Gastrocnemius medialis (tissue), 4 donors: ENCODE measurements at regions not wholly inside any gene's neighbourhood (a gene's known extent, or its start where the extent isn't known, plus 50 kb on each side); places are given as distances from the start of the nearest gene placed in this dataset.
"Not testable (repeated sequence)": the region's sequence is repeated elsewhere in the genome, so short reads cannot be mapped to it uniquely, and the experiment has no call there.

Experiments
- ATAC-seq, 2 donors: fragments of 150-250 bp; one replicate each; pipeline ENCODE4 v1.9.1; 2016
- DNase-seq, 2 donors: peaks; one replicate each; pipeline ENCODE4 v3.0.0-alpha.2; 2019
- H3K27ac ChIP-seq, 4 donors: fragments of 200-600 bp; sonication (generic); 1 replicate in 1 of 4; 2 replicates in 3 of 4; pipeline ENCODE4 v1.5.1; 2016 to 2018; ENCODE audit warnings: mild to moderate bottlenecking in 2 of 4, moderate library complexity in 1 of 4
- H3K27me3 ChIP-seq, 3 donors: fragments of 200-600 bp; sonication (generic) in 2 of 3; 1 replicate in 1 of 3; 2 replicates in 2 of 3; pipeline versions ENCODE4 v1.5.1 to v1.6.0; 2016 to 2019; ENCODE audit warnings: mild to moderate bottlenecking in 1 of 3, moderate library complexity in 1 of 3
- H3K36me3 ChIP-seq, 2 donors: fragments of 200-600 bp; sonication (generic) in 1 of 2; one replicate each; pipeline ENCODE4 v1.5.1; 2017 to 2018
- H3K4me1 ChIP-seq, 2 donors: fragments of 200-600 bp; sonication (generic) in 1 of 2; one replicate each; pipeline ENCODE4 v1.5.1; 2016 to 2017; ENCODE audit warnings: mild to moderate bottlenecking in 2 of 2
- H3K4me3 ChIP-seq, 4 donors: fragments of 200-600 bp; sonication (generic) in 3 of 4; 1 replicate in 1 of 4; 2 replicates in 3 of 4; pipeline ENCODE4 v1.5.1; 2016 to 2019; ENCODE audit warnings: mild to moderate bottlenecking in 2 of 4
- H3K9me3 ChIP-seq, 3 donors: fragments of 200-600 bp; sonication (generic) in 2 of 3; 1 replicate in 1 of 3; 2 replicates in 2 of 3; pipeline ENCODE4 v1.5.1; 2016 to 2019
- POLR2A ChIP-seq, 2 donors: fragments of 450-650 bp; IDR thresholded peaks; one replicate each; pipeline ENCODE4 v1.6.1; 2017; ENCODE audit warnings: antibody characterized with exemption in 2 of 2, mild to moderate bottlenecking in 2 of 2, moderate library complexity in 2 of 2
- in situ Hi-C, 4 donors: fragments of 200-750 bp; cut with MboI; loops; one replicate each; pipeline versions ENCODE4 v1.15.0 to v1.8.0; 2017; ENCODE audit warnings: low sequenced_read_pairs in 4 of 4
- intact Hi-C: fragments of 100-400 bp; cut with DNase I; formaldehyde crosslinking; loops from one replicate; pipeline ENCODE4 v1.15.1; 2023; ENCODE audit warnings: low total_unique reads
- TF ChIP-seq, protein P1 (sequence below), 5 experiments: fragments of 450-650 bp in 3 of 5; fragments of 200-600 bp in 2 of 5; sonication (generic) in 2 of 5; IDR thresholded peaks in 4 of 5; conservative IDR thresholded peaks in 1 of 5; 1 replicate in 4 of 5; 2 replicates in 1 of 5; pipeline ENCODE4 v1.5.1; 2016 to 2019; ENCODE audit warnings: antibody characterized with exemption in 5 of 5, mild to moderate bottlenecking in 3 of 5, moderate library complexity in 3 of 5

- no peak for ATAC-seq
Observed at GRCh38 chr10:55168343-55168742, 367.3 kb upstream of the PCDH15 start.

DNA sequence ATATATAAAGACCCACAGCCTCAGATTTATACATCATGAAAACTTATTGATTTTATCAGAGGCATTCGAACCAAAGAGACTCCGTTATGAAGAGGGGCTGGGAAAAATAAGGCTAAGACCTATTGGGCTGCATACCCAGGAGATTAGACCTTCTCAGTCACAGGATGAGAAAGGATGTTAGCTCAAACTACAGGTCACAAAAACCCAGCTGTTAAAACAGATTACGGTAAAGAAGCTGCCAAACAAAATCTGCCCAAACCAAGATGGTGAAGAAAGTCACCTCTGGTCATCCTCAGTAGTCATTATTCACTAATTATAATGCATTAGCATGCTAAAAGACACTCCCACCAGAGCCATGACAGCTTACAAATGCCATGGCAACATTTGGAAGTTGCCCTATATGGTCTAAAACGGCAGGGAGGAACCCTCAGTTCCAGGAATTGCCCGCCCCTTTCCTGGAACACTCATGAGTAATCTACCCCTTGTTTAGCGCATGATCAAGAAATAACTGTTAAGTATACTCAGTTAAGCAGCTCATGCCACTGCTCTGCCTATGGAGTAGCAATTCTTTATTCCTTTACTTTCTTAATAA is 362.5 kb upstream of the PCDH15 start:
- ATAC-seq (no peak), DNase-seq (no peak)
- H3K27me3 ChIP-seq, result no peaks in the 10 kb centered on the region
- H3K9me3 ChIP-seq, result no peaks in the 10 kb centered on the region
- H3K27ac ChIP-seq, result no peak overlapping the region
- TF ChIP-seq POLR2A (IDR thresholded peaks at IDR 0.05), result no peak
- TF ChIP-seq, protein P1, sequence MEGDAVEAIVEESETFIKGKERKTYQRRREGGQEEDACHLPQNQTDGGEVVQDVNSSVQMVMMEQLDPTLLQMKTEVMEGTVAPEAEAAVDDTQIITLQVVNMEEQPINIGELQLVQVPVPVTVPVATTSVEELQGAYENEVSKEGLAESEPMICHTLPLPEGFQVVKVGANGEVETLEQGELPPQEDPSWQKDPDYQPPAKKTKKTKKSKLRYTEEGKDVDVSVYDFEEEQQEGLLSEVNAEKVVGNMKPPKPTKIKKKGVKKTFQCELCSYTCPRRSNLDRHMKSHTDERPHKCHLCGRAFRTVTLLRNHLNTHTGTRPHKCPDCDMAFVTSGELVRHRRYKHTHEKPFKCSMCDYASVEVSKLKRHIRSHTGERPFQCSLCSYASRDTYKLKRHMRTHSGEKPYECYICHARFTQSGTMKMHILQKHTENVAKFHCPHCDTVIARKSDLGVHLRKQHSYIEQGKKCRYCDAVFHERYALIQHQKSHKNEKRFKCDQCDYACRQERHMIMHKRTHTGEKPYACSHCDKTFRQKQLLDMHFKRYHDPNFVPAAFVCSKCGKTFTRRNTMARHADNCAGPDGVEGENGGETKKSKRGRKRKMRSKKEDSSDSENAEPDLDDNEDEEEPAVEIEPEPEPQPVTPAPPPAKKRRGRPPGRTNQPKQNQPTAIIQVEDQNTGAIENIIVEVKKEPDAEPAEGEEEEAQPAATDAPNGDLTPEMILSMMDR (IDR thresholded peaks at IDR 0.05 in 4 of 5, conservative IDR thresholded peaks at IDR 0.05 in 1 of 5), result no peak
- H3K4me3 ChIP-seq, result no peak overlapping the region
- intact Hi-C loops, result no loop called here
- no peaks in the 10 kb centered on the region for H3K4me1 ChIP-seq
- in situ Hi-C loops, result no loop called here
- no peaks in the 10 kb centered on the region for H3K36me3 ChIP-seq

More at GRCh38 chr10:55168343-55168742, 367.3 kb upstream of the PCDH15 start:
- in situ Hi-C loops, result no loop called here
- DNase-seq, result no peak
- H3K27ac ChIP-seq, result no peak overlapping the region
- intact Hi-C loops, result no loop called here
- H3K27me3 ChIP-seq, result no peaks in the 10 kb centered on the region
- TF ChIP-seq, protein P1 (IDR thresholded peaks at IDR 0.05 in 4 of 5, conservative IDR thresholded peaks at IDR 0.05 in 1 of 5), result no peak
- no peak for TF ChIP-seq POLR2A (IDR thresholded peaks at IDR 0.05)
- H3K36me3 ChIP-seq, result no peaks in the 10 kb centered on the region
- H3K9me3 ChIP-seq, result no peaks in the 10 kb centered on the region
- no peak overlapping the region for H3K4me3 ChIP-seq
- no peaks in the 10 kb centered on the region for H3K4me1 ChIP-seq

- H3K4me1 ChIP-seq, ATAC-seq, H3K27ac ChIP-seq, H3K9me3 ChIP-seq, H3K36me3 ChIP-seq, DNase-seq, in situ Hi-C loops, intact Hi-C loops, H3K4me3 ChIP-seq, H3K27me3 ChIP-seq: not testable (repeated sequence)
Observed at GRCh38 chr10:55162321-55162720, 361.3 kb upstream of the PCDH15 start.

GRCh38 chr10:55160655-55161283 is 359.7 kb upstream of the PCDH15 start:
- Histone ChIP-seq H3K36me3 (no peaks in the 10 kb centered on the region), H3K27me3 (no peaks in the 10 kb centered on the region), H3K9me3 (no peaks in the 10 kb centered on the region), H3K27ac (no peak overlapping the region), H3K4me3 (no peak overlapping the region), H3K4me1 (no peaks in the 10 kb centered on the region)
- ATAC-seq, result no peak
- DNase-seq, result no peak
- in situ Hi-C loops, result no loop called here
- no peak for TF ChIP-seq POLR2A (IDR thresholded peaks at IDR 0.05)
- TF ChIP-seq, protein P1 (IDR thresholded peaks at IDR 0.05 in 4 of 5, conservative IDR thresholded peaks at IDR 0.05 in 1 of 5), result no peak
- intact Hi-C loops, result no loop called here

DNA sequence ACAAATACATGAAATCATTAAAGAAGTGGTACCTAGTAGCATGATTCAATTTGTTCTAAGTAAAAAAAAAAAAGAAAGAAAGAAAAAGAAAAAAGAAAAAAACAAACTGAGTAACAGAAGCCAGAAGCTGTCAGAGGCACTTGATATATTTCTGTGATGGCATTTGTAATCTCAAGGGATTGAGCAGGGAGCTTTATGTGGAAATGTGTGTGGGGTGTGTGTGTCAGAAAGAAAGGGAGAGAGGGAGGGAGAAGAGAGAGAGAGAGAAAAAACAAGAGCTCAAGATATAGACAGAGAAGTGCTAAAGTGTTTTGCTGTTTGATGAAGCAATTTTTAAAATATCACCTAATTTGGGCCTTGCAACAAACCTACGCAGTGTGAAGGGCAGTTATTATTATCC is 357.6 kb upstream of the PCDH15 start:
- H3K4me3 ChIP-seq, result no peak overlapping the region
- H3K9me3 ChIP-seq, result no peaks in the 10 kb centered on the region
- H3K4me1 ChIP-seq, result no peaks in the 10 kb centered on the region
- no peaks in the 10 kb centered on the region for H3K36me3 ChIP-seq
- H3K27me3 ChIP-seq, result no peaks in the 10 kb centered on the region
- DNase-seq, result no peak
- TF ChIP-seq POLR2A (IDR thresholded peaks at IDR 0.05), result no peak
- TF ChIP-seq, protein P1 (IDR thresholded peaks at IDR 0.05 in 4 of 5, conservative IDR thresholded peaks at IDR 0.05 in 1 of 5), result no peak
- in situ Hi-C loops (no loop called here), intact Hi-C loops (no loop called here)
- no peak for ATAC-seq
- no peak overlapping the region for H3K27ac ChIP-seq
